Smooth muscle cell (in vitro differentiated cells): ENCODE measurements at regions not wholly inside any gene's neighbourhood (a gene's known extent, or its start where the extent isn't known, plus 50 kb on each side); places are given as distances from the start of the nearest gene placed in this dataset.

ENCODE experiments used
- DNase-seq: peaks from one replicate; lab custom pipeline; 2025; ENCODE audit not compliant: unreplicated experiment; lab: John Stamatoyannopoulos, UW
- H2AFZ ChIP-seq: fragments of 200-600 bp; sonication (generic); 2 replicates; pipeline ENCODE4 v1.6.0; 2016; ENCODE audit warnings: antibody characterized with exemption, low read depth, mild to moderate bottlenecking
- H3F3A ChIP-seq: fragments of 200-600 bp; sonication (generic); 2 replicates; pipeline ENCODE4 v1.6.0; 2017; ENCODE audit warnings: antibody characterized with exemption, low read depth
- H3K27ac ChIP-seq: fragments of 200-600 bp; sonication (generic); 2 replicates; pipeline ENCODE4 v1.5.1; 2016; ENCODE audit warnings: low read depth, mild to moderate bottlenecking
- H3K27me3 ChIP-seq: fragments of 200-600 bp; sonication (generic); 2 replicates; pipeline ENCODE4 v1.6.1; 2016; ENCODE audit warnings: low read depth, mild to moderate bottlenecking
- H3K36me3 ChIP-seq: fragments of 200-600 bp; sonication (generic); 2 replicates; pipeline ENCODE4 v1.5.1; 2016; ENCODE audit warnings: low read depth
- H3K4me1 ChIP-seq: fragments of 200-600 bp; sonication (generic); 2 replicates; pipeline ENCODE4 v1.5.1; 2016; ENCODE audit warnings: low read depth
- H3K4me2 ChIP-seq: fragments of 200-600 bp; sonication (generic); 2 replicates; pipeline ENCODE4 v1.6.0; 2016; ENCODE audit warnings: mild to moderate bottlenecking
- H3K4me3 ChIP-seq: fragments of 200-600 bp; sonication (generic); 2 replicates; pipeline ENCODE4 v1.5.1; 2016; ENCODE audit warnings: mild to moderate bottlenecking
- H3K79me2 ChIP-seq: fragments of 200-600 bp; sonication (generic); 2 replicates; pipeline ENCODE4 v1.6.0; 2016; ENCODE audit warnings: low read depth, mild to moderate bottlenecking
- H3K9ac ChIP-seq: fragments of 200-600 bp; sonication (generic); 2 replicates; pipeline ENCODE4 v1.6.0; 2016; ENCODE audit warnings: low read depth
- H3K9me3 ChIP-seq: fragments of 200-600 bp; sonication (generic); replicated peaks from 2 replicates; pipeline ENCODE4 v1.5.1; 2016; ENCODE audit warnings: low read depth
- H4K20me1 ChIP-seq: fragments of 200-600 bp; sonication (generic); 2 replicates; pipeline ENCODE4 v1.6.0; 2016; ENCODE audit warnings: low read depth
- WGBS: methylation state at CpG from one replicate; pipeline ENCODE4 v1.1.7; 2016; ENCODE audit warnings: low lambda C conversion rate; 5-methylcytosine and 5-hydroxymethylcytosine counted together
- TF ChIP-seq, protein P1 (sequence below): fragments of 200-600 bp; sonication (generic); IDR thresholded peaks from 2 replicates; pipeline ENCODE4 v1.5.1; 2017; ENCODE audit warnings: borderline replicate concordance, mild to moderate bottlenecking, antibody characterized with exemption; ENCODE audit not compliant: insufficient read depth, poor library complexity, severe bottlenecking

DNA sequence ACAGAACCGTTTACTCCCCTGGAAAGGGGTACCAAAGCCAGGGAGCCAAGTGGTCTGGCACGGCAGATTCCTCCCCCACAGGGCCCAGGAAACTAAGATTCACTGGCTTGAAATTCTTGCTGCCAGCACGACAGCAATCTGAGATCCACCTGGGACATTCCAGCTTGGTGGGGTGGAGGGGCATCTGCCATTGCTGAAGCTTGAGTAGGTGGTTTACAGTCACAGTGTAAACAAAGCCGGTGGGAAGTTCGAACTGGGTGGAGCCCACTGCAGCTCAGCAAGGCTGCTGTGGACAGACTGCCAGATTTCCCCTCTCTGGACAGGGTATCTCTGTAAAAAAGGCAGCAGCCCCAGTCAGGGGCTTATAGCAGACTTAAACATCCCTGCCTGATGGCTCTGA lies 901.7 kb upstream of the LRRTM1 start:
- no peak for DNase-seq
- Histone ChIP-seq H3K79me2 (no peaks in the 10 kb centered on the region), H3K36me3 (no peaks in the 10 kb centered on the region), H3K4me3 (no peak overlapping the region), H3F3A (no peaks in the 10 kb centered on the region), H3K4me1 (no peaks in the 10 kb centered on the region), H2AFZ (no peak overlapping the region), H3K9ac (no peak overlapping the region), H3K4me2 (no peak overlapping the region), H4K20me1 (no peaks in the 10 kb centered on the region), H3K27me3 (no peaks in the 10 kb centered on the region), H3K27ac (no peak overlapping the region), H3K9me3 (no peaks in the 10 kb centered on the region)
- TF ChIP-seq, protein P1, sequence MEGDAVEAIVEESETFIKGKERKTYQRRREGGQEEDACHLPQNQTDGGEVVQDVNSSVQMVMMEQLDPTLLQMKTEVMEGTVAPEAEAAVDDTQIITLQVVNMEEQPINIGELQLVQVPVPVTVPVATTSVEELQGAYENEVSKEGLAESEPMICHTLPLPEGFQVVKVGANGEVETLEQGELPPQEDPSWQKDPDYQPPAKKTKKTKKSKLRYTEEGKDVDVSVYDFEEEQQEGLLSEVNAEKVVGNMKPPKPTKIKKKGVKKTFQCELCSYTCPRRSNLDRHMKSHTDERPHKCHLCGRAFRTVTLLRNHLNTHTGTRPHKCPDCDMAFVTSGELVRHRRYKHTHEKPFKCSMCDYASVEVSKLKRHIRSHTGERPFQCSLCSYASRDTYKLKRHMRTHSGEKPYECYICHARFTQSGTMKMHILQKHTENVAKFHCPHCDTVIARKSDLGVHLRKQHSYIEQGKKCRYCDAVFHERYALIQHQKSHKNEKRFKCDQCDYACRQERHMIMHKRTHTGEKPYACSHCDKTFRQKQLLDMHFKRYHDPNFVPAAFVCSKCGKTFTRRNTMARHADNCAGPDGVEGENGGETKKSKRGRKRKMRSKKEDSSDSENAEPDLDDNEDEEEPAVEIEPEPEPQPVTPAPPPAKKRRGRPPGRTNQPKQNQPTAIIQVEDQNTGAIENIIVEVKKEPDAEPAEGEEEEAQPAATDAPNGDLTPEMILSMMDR: no peak
- 57% methylated on average over 5 of the region's 5 CpGs for WGBS

DNA sequence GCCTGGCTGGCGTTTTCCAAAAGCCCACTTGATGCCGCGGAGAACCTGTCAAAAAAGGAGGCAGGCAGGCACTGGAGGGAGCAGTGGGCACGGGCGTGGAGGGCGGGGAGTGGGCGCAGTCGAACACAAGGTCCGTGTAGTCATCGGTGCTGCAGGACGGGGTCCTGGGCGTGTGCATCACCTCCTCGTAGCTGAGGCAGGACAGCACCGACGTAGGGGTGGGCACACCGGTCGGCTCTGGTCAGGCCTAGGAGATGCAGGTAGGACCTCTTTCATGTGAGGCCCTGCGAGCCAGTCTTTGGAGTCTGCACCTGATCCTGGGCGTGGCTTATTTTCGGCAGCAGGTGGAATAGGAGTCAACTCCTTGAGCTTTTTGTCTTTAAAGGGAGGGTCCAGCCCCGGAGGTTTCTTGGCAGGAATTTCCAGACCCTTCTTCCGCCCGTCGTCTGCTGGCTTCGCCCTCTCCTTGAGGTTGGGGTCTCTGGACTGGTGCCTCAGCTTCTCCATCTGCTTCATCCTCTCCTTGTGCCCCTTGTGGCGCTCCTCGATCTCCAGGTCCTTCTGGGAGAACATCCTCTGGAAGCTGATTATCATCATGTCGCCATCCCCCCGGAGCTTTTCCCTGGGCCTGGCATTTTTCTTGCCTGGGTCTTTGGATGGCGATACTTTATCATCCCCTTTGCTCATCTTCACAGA lies 892.5 kb upstream of the LRRTM1 start:
- H3K9me3 ChIP-seq: no peaks in the 10 kb centered on the region

DNA sequence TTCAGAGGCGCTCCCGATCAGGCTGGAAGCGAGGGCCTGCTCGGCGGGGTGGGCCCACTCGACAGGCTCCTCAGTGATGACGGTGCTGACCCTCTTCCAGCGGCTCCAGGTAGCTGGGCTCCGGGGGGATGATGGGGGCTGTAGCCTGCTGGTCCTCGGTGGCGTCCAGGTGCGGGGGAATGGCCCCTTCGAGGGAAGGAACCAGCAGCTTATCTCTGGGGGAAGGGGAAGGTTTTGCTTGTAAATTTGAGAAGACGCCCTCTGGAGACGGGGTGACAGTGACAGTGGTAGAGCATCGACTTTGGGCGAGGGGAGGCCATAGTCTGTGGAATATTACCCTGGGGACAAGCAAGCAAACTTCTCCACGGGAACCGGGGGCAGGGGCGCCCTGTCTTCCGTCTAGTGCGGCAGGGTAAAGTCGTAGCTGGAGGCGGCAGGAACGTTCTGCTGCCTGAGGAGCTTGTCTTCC lies 891.9 kb upstream of the LRRTM1 start:
- no peaks in the 10 kb centered on the region for H3K4me1 ChIP-seq
- H3F3A ChIP-seq: no peaks in the 10 kb centered on the region
- H3K4me2 ChIP-seq: no peak overlapping the region
- WGBS: 93% methylated on average over 25 of the region's 25 CpGs
- no peak overlapping the region for H3K27ac ChIP-seq
- TF ChIP-seq, protein P1: no peak
- H3K79me2 ChIP-seq: no peaks in the 10 kb centered on the region
- H3K9ac ChIP-seq: no peak overlapping the region
- H3K36me3 ChIP-seq: no peaks in the 10 kb centered on the region
- H4K20me1 ChIP-seq: no peaks in the 10 kb centered on the region
- H2AFZ ChIP-seq: no peak overlapping the region
- no peaks in the 10 kb centered on the region for H3K9me3 ChIP-seq
- no peak for DNase-seq
- H3K27me3 ChIP-seq: no peaks in the 10 kb centered on the region
- H3K4me3 ChIP-seq: no peak overlapping the region

More for the DNA sequence above, 892.5 kb upstream of the LRRTM1 start:
- H3K9ac ChIP-seq: no peak overlapping the region
- no peak for DNase-seq
- WGBS: 97% methylated on average over 30 of the region's 30 CpGs
- TF ChIP-seq, protein P1: no peak
- no peaks in the 10 kb centered on the region for H3K27me3 ChIP-seq
- H4K20me1 ChIP-seq: no peaks in the 10 kb centered on the region
- no peaks in the 10 kb centered on the region for H3F3A ChIP-seq
- H3K36me3 ChIP-seq: no peaks in the 10 kb centered on the region
- no peaks in the 10 kb centered on the region for H3K4me1 ChIP-seq
- no peaks in the 10 kb centered on the region for H3K79me2 ChIP-seq
- no peak overlapping the region for H3K27ac ChIP-seq
- H3K4me3 ChIP-seq: no peak overlapping the region
- H2AFZ ChIP-seq: no peak overlapping the region
- no peak overlapping the region for H3K4me2 ChIP-seq
